ENCODE measurements at regions not wholly inside any gene's neighbourhood (a gene's known extent, or its start where the extent isn't known, plus 50 kb on each side); places are given as distances from the start of the nearest gene placed in this dataset.
"Not testable (repeated sequence)": the region's sequence is repeated elsewhere in the genome, so short reads cannot be mapped to it uniquely, and the experiment has no call there.

DNA sequence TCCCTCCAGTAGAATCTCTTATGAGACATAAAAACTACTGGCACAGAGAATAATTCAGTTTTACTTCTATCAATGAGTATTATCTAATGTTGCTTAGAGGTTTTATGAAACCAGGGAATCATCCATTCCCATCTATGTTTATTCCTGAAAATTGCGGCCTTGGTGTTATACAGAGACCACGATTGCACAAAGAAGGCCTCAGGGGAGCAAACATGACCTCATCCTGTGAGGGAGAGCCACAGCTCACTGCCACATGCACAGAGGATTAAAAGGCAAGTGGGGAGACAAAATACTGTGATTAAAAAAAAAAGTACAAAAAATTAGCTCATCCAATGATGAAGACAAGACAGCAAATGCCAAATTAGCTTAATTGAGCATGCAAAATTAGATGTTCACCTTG, 111.8 kb upstream of the SLC35G4 start:
- Histone ChIP-seq H3K27me3 (ENCODE audit: control insufficient read depth, insufficient read depth, low read length) (no peaks in the 10 kb centered on the region), H3K4me3 (ENCODE audit: insufficient read depth, low read depth, low read length) (no peak overlapping the region), H3K36me3 (replicated peaks; ENCODE audit: control insufficient read depth, insufficient read depth, low read length) (no peaks in the 10 kb centered on the region)
- DNase-seq = no peak

GRCh38 chr18:11496526-11497172, 112.7 kb upstream of the SLC35G4 start:
- no peak overlapping the region for H3K4me3 ChIP-seq (ENCODE audit: insufficient read depth, low read depth, low read length)
- DNase-seq = no peak
- no peaks in the 10 kb centered on the region for H3K27me3 ChIP-seq (ENCODE audit: control insufficient read depth, insufficient read depth, low read length)
- H3K36me3 ChIP-seq (replicated peaks; ENCODE audit: control insufficient read depth, insufficient read depth, low read length) = no peaks in the 10 kb centered on the region

- no peak overlapping the region for H3K4me3 ChIP-seq (ENCODE audit: insufficient read depth, low read depth, low read length)
- H3K36me3 ChIP-seq (replicated peaks; ENCODE audit: control insufficient read depth, insufficient read depth, low read length) = no peaks in the 10 kb centered on the region
- no peaks in the 10 kb centered on the region for H3K27me3 ChIP-seq (ENCODE audit: control insufficient read depth, insufficient read depth, low read length)
- DNase-seq = no peak
These were observed 114.0 kb upstream of the SLC35G4 start for GRCh38 chr18:11495441-11495840.

DNA sequence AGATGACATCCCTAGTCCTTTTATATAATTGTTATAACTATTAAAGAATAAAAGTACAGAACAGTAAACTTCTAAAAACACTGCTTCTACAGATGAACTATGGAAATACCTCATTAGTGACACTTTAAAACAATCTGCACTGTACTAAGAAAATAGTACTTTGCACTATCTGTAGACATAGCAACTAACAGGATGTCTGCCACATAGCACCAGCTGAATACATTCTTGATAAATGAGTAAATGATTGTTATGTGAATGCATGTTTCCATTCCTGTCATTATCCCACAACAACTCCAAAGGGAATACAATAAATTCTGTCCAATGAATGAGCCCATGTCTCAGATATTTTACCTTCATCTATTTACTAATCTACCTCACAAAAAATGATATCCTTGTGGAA, 115.3 kb upstream of the SLC35G4 start:
- DNase-seq = no peak
- no peaks in the 10 kb centered on the region for H3K36me3 ChIP-seq (replicated peaks; ENCODE audit: control insufficient read depth, insufficient read depth, low read length)
- no peaks in the 10 kb centered on the region for H3K27me3 ChIP-seq (ENCODE audit: control insufficient read depth, insufficient read depth, low read length)
- no peak overlapping the region for H3K4me3 ChIP-seq (ENCODE audit: insufficient read depth, low read depth, low read length)

DNA sequence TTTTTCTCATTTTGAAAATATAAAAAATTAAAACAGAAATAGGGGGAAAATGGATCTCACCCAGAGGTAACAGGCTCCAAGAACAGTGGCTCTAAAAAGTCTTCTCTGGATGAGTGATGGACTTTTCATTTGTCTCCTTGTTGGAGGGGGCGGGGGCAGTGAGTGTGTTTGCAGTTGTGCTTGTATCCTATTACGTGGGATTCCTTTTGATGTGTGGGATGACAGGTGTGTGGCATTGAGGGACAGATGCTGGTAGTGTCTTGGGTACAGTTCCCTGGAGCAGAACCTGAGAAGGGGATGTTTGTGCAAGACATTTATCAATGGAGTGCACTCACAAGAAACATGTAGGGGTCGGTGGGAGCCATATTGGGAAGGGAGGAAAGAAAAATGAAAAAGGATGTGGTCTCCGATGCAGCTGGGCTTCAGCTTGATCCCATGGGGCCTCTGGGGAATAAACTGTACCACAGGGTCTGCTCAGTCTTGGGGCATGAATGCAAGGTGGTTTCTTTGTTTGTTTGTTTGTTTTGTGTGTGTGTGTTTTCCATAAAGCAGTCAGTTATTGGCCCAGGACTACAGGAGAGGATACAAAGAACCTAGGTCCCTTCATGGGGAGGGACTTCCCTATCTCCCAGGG, 120.0 kb upstream of the SLC35G4 start:
- Histone ChIP-seq H3K27me3 (ENCODE audit: control insufficient read depth, insufficient read depth, low read length) (no peaks in the 10 kb centered on the region), H3K36me3 (replicated peaks; ENCODE audit: control insufficient read depth, insufficient read depth, low read length) (no peaks in the 10 kb centered on the region), H3K4me3 (ENCODE audit: insufficient read depth, low read depth, low read length) (no peak overlapping the region)
- no peak for DNase-seq

- no peaks in the 10 kb centered on the region for H3K27me3 ChIP-seq (ENCODE audit: control insufficient read depth, insufficient read depth, low read length)
- DNase-seq = no peak
- H3K36me3 ChIP-seq (replicated peaks; ENCODE audit: control insufficient read depth, insufficient read depth, low read length) = no peaks in the 10 kb centered on the region
These were observed 121.2 kb upstream of the SLC35G4 start for GRCh38 chr18:11488175-11488574.

DNA sequence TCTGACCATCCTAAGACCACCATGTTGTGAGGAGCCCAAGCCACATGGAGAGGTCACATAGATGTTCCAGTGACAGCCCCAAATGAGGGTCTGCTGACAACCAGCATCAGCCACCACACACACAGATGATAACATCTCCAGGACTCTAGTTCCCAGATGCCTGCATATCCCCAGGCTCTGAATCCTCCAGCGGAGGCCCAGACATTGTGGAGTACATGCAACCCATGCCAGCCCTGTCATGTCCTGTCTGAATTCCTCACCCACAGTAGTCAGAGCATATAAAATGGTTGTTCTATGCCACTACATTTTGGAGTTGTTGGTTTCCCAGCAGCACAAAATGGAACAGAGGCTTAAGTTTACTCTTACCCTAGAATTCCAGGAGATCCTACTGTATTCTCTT, 122.0 kb upstream of the SLC35G4 start:
- DNase-seq = no peak
- Histone ChIP-seq H3K4me3 (ENCODE audit: insufficient read depth, low read depth, low read length) (no peak overlapping the region), H3K27me3 (ENCODE audit: control insufficient read depth, insufficient read depth, low read length) (no peaks in the 10 kb centered on the region), H3K36me3 (replicated peaks; ENCODE audit: control insufficient read depth, insufficient read depth, low read length) (no peaks in the 10 kb centered on the region)

More at GRCh38 chr18:11488175-11488574, 121.2 kb upstream of the SLC35G4 start:
- H3K4me3 ChIP-seq (ENCODE audit: insufficient read depth, low read depth, low read length) = no peak overlapping the region

- Histone ChIP-seq H3K4me3 (ENCODE audit: insufficient read depth, low read depth, low read length) (no peak overlapping the region), H3K36me3 (replicated peaks; ENCODE audit: control insufficient read depth, insufficient read depth, low read length) (no peaks in the 10 kb centered on the region), H3K27me3 (ENCODE audit: control insufficient read depth, insufficient read depth, low read length) (no peaks in the 10 kb centered on the region)
- DNase-seq = no peak
These were observed 127.1 kb upstream of the SLC35G4 start for GRCh38 chr18:11482271-11482670.

GRCh38 chr18:11480692-11481091, 128.7 kb upstream of the SLC35G4 start:
- Histone ChIP-seq H3K36me3 (replicated peaks; ENCODE audit: control insufficient read depth, insufficient read depth, low read length) (no peaks in the 10 kb centered on the region), H3K4me3 (ENCODE audit: insufficient read depth, low read depth, low read length) (no peak overlapping the region), H3K27me3 (ENCODE audit: control insufficient read depth, insufficient read depth, low read length) (no peaks in the 10 kb centered on the region)
- DNase-seq = no peak

- not testable (repeated sequence) for H3K27me3 ChIP-seq (ENCODE audit: control insufficient read depth, insufficient read depth, low read length); H3K4me3 ChIP-seq (ENCODE audit: insufficient read depth, low read depth, low read length); H3K36me3 ChIP-seq (replicated peaks; ENCODE audit: control insufficient read depth, insufficient read depth, low read length)
These were observed 130.4 kb upstream of the SLC35G4 start for GRCh38 chr18:11479031-11479430.

GRCh38 chr18:11470941-11471340, 138.5 kb upstream of the SLC35G4 start:
- no peaks in the 10 kb centered on the region for H3K36me3 ChIP-seq (replicated peaks; ENCODE audit: control insufficient read depth, insufficient read depth, low read length)
- no peaks in the 10 kb centered on the region for H3K27me3 ChIP-seq (ENCODE audit: control insufficient read depth, insufficient read depth, low read length)
- H3K4me3 ChIP-seq (ENCODE audit: insufficient read depth, low read depth, low read length) = no peak overlapping the region
- DNase-seq = no peak

More at GRCh38 chr18:11479031-11479430, 130.4 kb upstream of the SLC35G4 start:
- not testable (repeated sequence) for DNase-seq

GRCh38 chr18:11468617-11469016, 140.8 kb upstream of the SLC35G4 start:
- Histone ChIP-seq H3K36me3 (replicated peaks; ENCODE audit: control insufficient read depth, insufficient read depth, low read length) (no peaks in the 10 kb centered on the region), H3K4me3 (ENCODE audit: insufficient read depth, low read depth, low read length) (no peak overlapping the region), H3K27me3 (ENCODE audit: control insufficient read depth, insufficient read depth, low read length) (no peaks in the 10 kb centered on the region)
- no peak for DNase-seq

DNA sequence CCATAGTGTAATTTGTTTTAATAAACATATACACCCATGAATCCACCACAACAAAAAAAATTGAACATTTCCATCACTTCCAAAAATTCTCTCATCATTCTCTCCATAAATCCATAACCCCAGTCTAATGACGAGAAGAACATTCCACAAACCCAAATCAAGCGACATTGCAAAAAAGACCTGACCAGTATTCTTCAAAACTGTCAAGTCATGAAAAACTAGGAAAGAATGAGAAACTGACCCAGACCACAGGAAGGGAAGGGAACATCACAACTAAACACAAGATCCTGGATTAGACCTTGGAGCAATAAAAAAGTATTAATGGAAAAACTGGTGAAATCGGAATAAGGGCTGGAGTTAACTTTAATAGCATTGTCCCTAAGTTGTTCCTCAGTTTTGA, 141.3 kb upstream of the SLC35G4 start:
- Histone ChIP-seq H3K4me3 (ENCODE audit: insufficient read depth, low read depth, low read length) (no peak overlapping the region), H3K27me3 (ENCODE audit: control insufficient read depth, insufficient read depth, low read length) (no peaks in the 10 kb centered on the region), H3K36me3 (replicated peaks; ENCODE audit: control insufficient read depth, insufficient read depth, low read length) (no peaks in the 10 kb centered on the region)
- DNase-seq = no peak

DNA sequence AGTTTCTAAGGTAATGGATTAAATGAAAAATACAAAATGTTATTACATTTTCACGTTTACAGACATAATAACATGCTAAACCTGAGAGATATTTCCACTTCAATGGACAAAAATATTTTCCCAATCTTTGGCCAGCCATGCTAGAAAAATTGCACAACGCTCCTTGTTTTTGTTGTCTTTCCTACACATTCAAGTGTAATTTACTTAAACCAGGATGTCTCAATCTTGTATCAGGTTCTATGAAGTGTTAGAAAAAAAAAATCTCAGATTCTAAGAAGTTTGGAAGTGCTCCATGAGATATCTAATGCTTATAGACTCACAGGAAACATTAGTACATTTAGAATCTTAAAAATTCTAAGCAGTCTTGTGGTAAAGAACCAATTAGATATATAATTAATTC, 141.8 kb upstream of the SLC35G4 start:
- DNase-seq = no peak
- Histone ChIP-seq H3K36me3 (replicated peaks; ENCODE audit: control insufficient read depth, insufficient read depth, low read length) (no peaks in the 10 kb centered on the region), H3K4me3 (ENCODE audit: insufficient read depth, low read depth, low read length) (no peak overlapping the region), H3K27me3 (ENCODE audit: control insufficient read depth, insufficient read depth, low read length) (no peaks in the 10 kb centered on the region)

- Histone ChIP-seq H3K36me3 (replicated peaks; ENCODE audit: control insufficient read depth, insufficient read depth, low read length) (no peaks in the 10 kb centered on the region), H3K4me3 (ENCODE audit: insufficient read depth, low read depth, low read length) (no peak overlapping the region), H3K27me3 (ENCODE audit: control insufficient read depth, insufficient read depth, low read length) (no peaks in the 10 kb centered on the region)
- DNase-seq = no peak
These were observed 145.3 kb upstream of the SLC35G4 start for GRCh38 chr18:11464129-11464528.

All from H7 (cell line).